HepG2 (cell line): ENCODE measurements at regions not wholly inside any gene's neighbourhood (a gene's known extent, or its start where the extent isn't known, plus 50 kb on each side); places are given as distances from the start of the nearest gene placed in this dataset.

Experiments
- ATAC-seq: fragments of 200-7000 bp; cut with Tn5 transposase; 3 replicates; pipeline ENCODE4 v1.9.1; 2020; ENCODE audit warnings: mild to moderate bottlenecking, moderate library complexity
- BruUV-seq: library from RNA; stranded (reverse); fragments of 400-500 nt; replicated peaks from 2 replicates; lab custom pipeline; 2021; lab: Mats Ljungman, UMichigan
- CTCF ChIA-PET: fragments of 300-600 bp; formaldehyde crosslinking; extraction: SDS; loops from one replicate; lab custom pipeline; 2021; ENCODE audit warnings: low total read pairs, inconsistent platforms, low intra/inter-chr PET ratio; lab: Yijun Ruan, JAX
- POLR2A ChIA-PET: fragments of 350-600 bp; sonication (Branson Sonifier 250); formaldehyde crosslinking; loops from one replicate; lab custom pipeline; 2020; ENCODE audit warnings: antibody characterized with exemption, inconsistent platforms; lab: Yijun Ruan, JAX
- DNase-seq: peaks from one replicate; pipeline ENCODE4 v3.0.0-alpha.2; 2015; ENCODE audit warnings: low spot score
- FAIRE-seq: peaks from 3 replicates; lab custom pipeline; 2011; peaks lifted over from hg19 to GRCh38; lab: Jason Lieb, UNC
- H2AFZ ChIP-seq: one replicate; pipeline ENCODE4 v1.6.1; 2011; ENCODE audit warnings: low read length, inconsistent platforms
- H3K27ac ChIP-seq: fragments of 300-600 bp; 3 replicates; pipeline ENCODE4 v1.8.0; 2011; ENCODE audit warnings: mixed run types, mild to moderate bottlenecking, mixed read lengths, low read length, inconsistent platforms; ENCODE audit not compliant: insufficient read depth; ENCODE audit errors: extremely low read length
- H3K27me3 ChIP-seq, 2 experiments: fragments of 200-600 bp in 1 of 2; 2 replicates in 1 of 2; 3 replicates in 1 of 2; pipeline versions ENCODE4 v1.6.0 to v1.8.0; 2011; ENCODE audit warnings: low read length in 2 of 2, mild to moderate bottlenecking in 2 of 2, moderate library complexity in 2 of 2, inconsistent platforms in 1 of 2; ENCODE audit not compliant: insufficient read depth in 2 of 2, control insufficient read depth in 1 of 2
- H3K36me3 ChIP-seq, 2 experiments: fragments of 200-600 bp in 1 of 2; replicated peaks in 1 of 2; 2 replicates in 1 of 2; 3 replicates in 1 of 2; pipeline versions ENCODE4 v1.5.1 to v1.8.0; 2011; ENCODE audit warnings: low read length in 2 of 2, inconsistent platforms in 1 of 2; ENCODE audit not compliant: insufficient read depth in 2 of 2, control insufficient read depth in 1 of 2
- H3K4me1 ChIP-seq: 2 replicates; pipeline ENCODE4 v1.5.1; 2012; ENCODE audit warnings: low read length, inconsistent platforms; ENCODE audit not compliant: insufficient read depth
- H3K4me2 ChIP-seq: 2 replicates; pipeline ENCODE4 v1.6.0; 2011; ENCODE audit warnings: low read depth, low read length, inconsistent platforms
- H3K4me3 ChIP-seq, 3 experiments: fragments of 200-600 bp in 1 of 3; sonication (generic), shearing (Covaris generic) in 1 of 3; replicated peaks in 1 of 3; 2 replicates each; pipeline ENCODE4 v1.5.1; 2011 to 2016; ENCODE audit warnings: low read length in 3 of 3, inconsistent platforms in 2 of 3, low read depth in 2 of 3, mild to moderate bottlenecking in 2 of 3, control low read depth in 1 of 3, mixed read lengths in 1 of 3; ENCODE audit not compliant: insufficient read depth in 1 of 3
- H3K79me2 ChIP-seq: one replicate; pipeline ENCODE4 v1.6.1; 2011; ENCODE audit warnings: low read length, inconsistent platforms; ENCODE audit not compliant: insufficient read depth
- H3K9ac ChIP-seq: 2 replicates; pipeline ENCODE4 v1.6.0; 2011; ENCODE audit warnings: mild to moderate bottlenecking, low read depth, low read length, inconsistent platforms; ENCODE audit not compliant: insufficient read depth
- H3K9me3 ChIP-seq: 2 replicates; pipeline ENCODE4 v1.5.1; 2012; ENCODE audit warnings: mild to moderate bottlenecking, low read length
- H4K20me1 ChIP-seq: 2 replicates; pipeline ENCODE4 v1.6.0; 2011; ENCODE audit warnings: inconsistent platforms, mild to moderate bottlenecking, low read length, moderate library complexity; ENCODE audit not compliant: insufficient read depth
- CCDC6 ChIP-seq: sonication (generic); formaldehyde crosslinking; IDR thresholded peaks from 2 replicates; pipeline ENCODE4 v1.8.1; 2022; ENCODE audit warnings: mild to moderate bottlenecking, missing genetic modification reagents, moderate library complexity
- GATA4 ChIP-seq: sonication (generic); IDR thresholded peaks from 2 replicates; pipeline ENCODE4 v1.6.1; 2016; ENCODE audit warnings: antibody characterized with exemption, low read depth, borderline replicate concordance
- JUNB ChIP-seq: sonication (generic); formaldehyde crosslinking; IDR thresholded peaks from 2 replicates; pipeline ENCODE4 v1.8.0; 2022; ENCODE audit warnings: missing genetic modification reagents, mild to moderate bottlenecking, borderline replicate concordance
- LBX2 ChIP-seq: sonication (generic); formaldehyde crosslinking; IDR thresholded peaks from 2 replicates; pipeline ENCODE4 v1.5.0; 2020; ENCODE audit warnings: missing genetic modification reagents, mild to moderate bottlenecking, borderline replicate concordance
- PREB ChIP-seq: sonication (generic); formaldehyde crosslinking; IDR thresholded peaks from 2 replicates; pipeline ENCODE4 v1.4.0; 2020; ENCODE audit warnings: missing genetic modification reagents
- SNAPC4 ChIP-seq: sonication (generic); formaldehyde crosslinking; IDR thresholded peaks from 2 replicates; pipeline ENCODE4 v1.4.0; 2020; ENCODE audit warnings: mild to moderate bottlenecking, missing genetic modification reagents
- ZNF609 ChIP-seq: sonication (generic); formaldehyde crosslinking; IDR thresholded peaks from 2 replicates; pipeline ENCODE4 v1.4.0; 2020; ENCODE audit warnings: mild to moderate bottlenecking, missing genetic modification reagents, borderline replicate concordance
- ZNF773 ChIP-seq: sonication (generic); formaldehyde crosslinking; IDR thresholded peaks from 2 replicates; pipeline ENCODE4 v1.4.0; 2020; ENCODE audit warnings: missing genetic modification reagents, borderline replicate concordance
- in situ Hi-C: cut with HindIII; loops from 2 replicates; pipeline ENCODE4 v1.10.0; 2017; ENCODE audit warnings: low pct_unique_long_range_greater_than_20kb; ENCODE audit not compliant: extremely low pct_ligation_motif_present
- intact Hi-C: fragments of 100-400 bp; cut with micrococcal nuclease; formaldehyde crosslinking; loops from one replicate; pipeline ENCODE4 v1.10.0; 2022; ENCODE audit not compliant: unreplicated experiment
- TF ChIP-seq, protein P1 (sequence below): IDR thresholded peaks from 2 replicates; pipeline ENCODE4 v1.6.1; 2016; ENCODE audit warnings: control low read depth

- intact Hi-C loops (no loop called here), in situ Hi-C loops (no loop called here)
- peaks cover 0 to 44% of the 10 kb centered on the region in 2 experiments; a peak in 2 of 5 replicates for H3K27me3 ChIP-seq
- no peak overlapping the region for H3K4me3 ChIP-seq
- no peaks in the 10 kb centered on the region for H3K4me1 ChIP-seq
- H3K4me2 ChIP-seq, result no peak overlapping the region
- no peak overlapping the region for H2AFZ ChIP-seq
- H4K20me1 ChIP-seq, result no peaks in the 10 kb centered on the region
- no peaks in the 10 kb centered on the region for H3K9me3 ChIP-seq
- H3K36me3 ChIP-seq, result no peaks in the 10 kb centered on the region
- DNase-seq (no peak), ATAC-seq (no peak), FAIRE-seq (no peak)
- ChIA-PET POLR2A (no interaction called here), CTCF (no interaction called here)
- BruUV-seq, result no TSS peak
- H3K9ac ChIP-seq, result no peak overlapping the region
- no peaks in the 10 kb centered on the region for H3K79me2 ChIP-seq
- H3K27ac ChIP-seq, result no peak overlapping the region
- TF ChIP-seq LBX2 (no peak), SNAPC4 (CRISPR knock-in tag) (no peak), GATA4 (no peak), PREB (CRISPR knock-in tag) (no peak), ZNF773 (CRISPR knock-in tag) (no peak), JUNB (CRISPR knock-in tag) (no peak), CCDC6 (no peak), ZNF609 (CRISPR knock-in tag) (no peak)
- TF ChIP-seq, protein P1, sequence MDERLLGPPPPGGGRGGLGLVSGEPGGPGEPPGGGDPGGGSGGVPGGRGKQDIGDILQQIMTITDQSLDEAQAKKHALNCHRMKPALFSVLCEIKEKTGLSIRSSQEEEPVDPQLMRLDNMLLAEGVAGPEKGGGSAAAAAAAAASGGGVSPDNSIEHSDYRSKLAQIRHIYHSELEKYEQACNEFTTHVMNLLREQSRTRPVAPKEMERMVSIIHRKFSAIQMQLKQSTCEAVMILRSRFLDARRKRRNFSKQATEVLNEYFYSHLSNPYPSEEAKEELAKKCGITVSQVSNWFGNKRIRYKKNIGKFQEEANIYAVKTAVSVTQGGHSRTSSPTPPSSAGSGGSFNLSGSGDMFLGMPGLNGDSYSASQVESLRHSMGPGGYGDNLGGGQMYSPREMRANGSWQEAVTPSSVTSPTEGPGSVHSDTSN (CRISPR knock-in tag), result no peak
Observed at GRCh38 chr6:16978686-16979085, 123.2 kb upstream of the STMND1 start.
